Astrocyte (in vitro differentiated cells and primary cell): ENCODE measurements at regions not wholly inside any gene's neighbourhood (a gene's known extent, or its start where the extent isn't known, plus 50 kb on each side); places are given as distances from the start of the nearest gene placed in this dataset.

ENCODE experiments used
- CTCF ChIP-seq: IDR thresholded peaks from 2 replicates; pipeline ENCODE4 v1.5.1; 2011; ENCODE audit warnings: low read depth, mild to moderate bottlenecking, inconsistent platforms, low read length, moderate library complexity; ENCODE audit not compliant: insufficient read depth
- EZH2 ChIP-seq: IDR thresholded peaks from 2 replicates; pipeline ENCODE4 v1.6.1; 2012; ENCODE audit warnings: mild to moderate bottlenecking, low read length, inconsistent platforms; ENCODE audit not compliant: insufficient read depth

DNA sequence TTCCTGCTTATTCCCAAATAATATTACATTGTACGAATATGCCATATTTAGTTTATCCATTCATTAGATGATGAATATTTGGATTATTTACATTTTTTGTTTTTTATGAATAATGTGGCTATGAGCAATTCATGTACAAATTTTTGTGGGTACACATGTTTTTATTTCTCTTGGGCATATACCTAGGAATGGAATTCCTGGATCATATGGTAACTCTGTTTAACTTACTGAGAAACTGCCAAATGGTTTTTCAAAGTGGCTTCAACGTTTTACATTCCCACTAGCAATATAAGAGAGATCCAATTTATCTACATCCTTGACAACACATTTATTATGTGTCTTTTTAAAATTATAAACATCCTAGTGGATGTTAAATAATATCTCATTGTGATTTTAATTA lies 362.0 kb upstream of the TMCO5A start:
- TF ChIP-seq CTCF, result no peak
- TF ChIP-seq EZH2, result no peak
